CD8-positive, alpha-beta memory T cell (primary cell): ENCODE measurements at regions not wholly inside any gene's neighbourhood (a gene's known extent, or its start where the extent isn't known, plus 50 kb on each side); places are given as distances from the start of the nearest gene placed in this dataset.

Source experiments
- CTCF ChIA-PET: fragments of 350-600 bp; sonication (Branson Sonifier 250); formaldehyde crosslinking; loops from one replicate; lab custom pipeline; 2021; ENCODE audit warnings: antibody characterized with exemption; lab: Charles Lee
- POLR2A ChIA-PET: fragments of 350-600 bp; sonication (Branson Sonifier 250); formaldehyde crosslinking; loops from one replicate; lab custom pipeline; 2021; ENCODE audit warnings: antibody characterized with exemption; lab: Charles Lee
- DNase-seq, 5 donors: peaks; one replicate each; pipeline versions ENCODE4 v3.0.0 to v3.0.0-alpha.2; 2020 to 2022; ENCODE audit warnings: mixed read lengths in 1 of 5
- H3K27ac ChIP-seq: one replicate; pipeline ENCODE4 v1.7.0; 2013; ENCODE audit warnings: low read depth, mild to moderate bottlenecking, low read length, moderate library complexity
- H3K27me3 ChIP-seq: 2 replicates; pipeline ENCODE4 v1.7.0; 2013; ENCODE audit warnings: low read length, mild to moderate bottlenecking; ENCODE audit not compliant: insufficient read depth, poor library complexity, severe bottlenecking
- H3K36me3 ChIP-seq: 2 replicates; pipeline ENCODE4 v1.7.0; 2013; ENCODE audit warnings: mild to moderate bottlenecking, low read length, moderate library complexity; ENCODE audit not compliant: insufficient read depth
- H3K4me1 ChIP-seq: 2 replicates; pipeline ENCODE4 v1.7.0; 2013; ENCODE audit warnings: mild to moderate bottlenecking, low read length, moderate library complexity; ENCODE audit not compliant: insufficient read depth
- H3K4me3 ChIP-seq: 2 replicates; pipeline ENCODE4 v1.7.0; 2013; ENCODE audit warnings: mild to moderate bottlenecking, low read length
- H3K9me3 ChIP-seq: 2 replicates; pipeline ENCODE4 v1.7.0; 2013; ENCODE audit warnings: mild to moderate bottlenecking, low read length
- H3K27ac Mint-ChIP-seq, 8 donors: one replicate each; pipeline ENCODE4 v1.8.0; 2020 to 2021; ENCODE audit warnings: mixed read lengths in 8 of 8, mild to moderate bottlenecking in 6 of 8, inconsistent platforms in 3 of 8, moderate library complexity in 3 of 8
- H3K27me3 Mint-ChIP-seq, 2 donors: one replicate each; pipeline ENCODE4 v1.8.0; 2020 to 2021; ENCODE audit warnings: mixed read lengths in 2 of 2, mild to moderate bottlenecking in 1 of 2, moderate library complexity in 1 of 2
- H3K36me3 Mint-ChIP-seq, 3 donors: one replicate each; pipeline ENCODE4 v1.8.0; 2020 to 2021; ENCODE audit warnings: mixed read lengths in 3 of 3, inconsistent platforms in 1 of 3, mild to moderate bottlenecking in 1 of 3
- H3K4me1 Mint-ChIP-seq, 3 donors: one replicate each; pipeline ENCODE4 v1.8.0; 2020 to 2021; ENCODE audit warnings: mixed read lengths in 3 of 3, inconsistent platforms in 1 of 3, mild to moderate bottlenecking in 1 of 3
- H3K4me3 Mint-ChIP-seq, 7 donors: one replicate each; pipeline ENCODE4 v1.8.0; 2020 to 2021; ENCODE audit warnings: mixed read lengths in 7 of 7, mild to moderate bottlenecking in 6 of 7, moderate library complexity in 4 of 7, inconsistent platforms in 2 of 7
- H3K9me3 Mint-ChIP-seq, 5 donors: one replicate each; pipeline ENCODE4 v1.8.0; 2020 to 2022; ENCODE audit warnings: mixed read lengths in 5 of 5, mild to moderate bottlenecking in 3 of 5, moderate library complexity in 2 of 5, inconsistent platforms in 1 of 5

- Mint-ChIP-seq H3K36me3 (no peaks in the 10 kb centered on the region), H3K4me1 (no peaks in the 10 kb centered on the region), H3K27me3 (no peaks in the 10 kb centered on the region), H3K9me3 (peaks cover 0 to 10% (median 2%) of the 10 kb centered on the region in 5 donors), H3K4me3 (no peak overlapping the region), H3K27ac (no peak overlapping the region)
- no peaks in the 10 kb centered on the region for H3K9me3 ChIP-seq
- DNase-seq, result no peak
- H3K36me3 ChIP-seq, result no peaks in the 10 kb centered on the region
- POLR2A ChIA-PET, result no interaction called here
- H3K4me3 ChIP-seq, result no peak overlapping the region
- CTCF ChIA-PET, result no interaction called here
- H3K4me1 ChIP-seq, result no peaks in the 10 kb centered on the region
- H3K27ac ChIP-seq, result no peak overlapping the region
- H3K27me3 ChIP-seq, result no peaks in the 10 kb centered on the region
These were observed 778.3 kb downstream of the PRELID2 start for GRCh38 chr5:145056800-145057199.

GRCh38 chr5:145050181-145050580, 785.0 kb downstream of the PRELID2 start:
- no peak overlapping the region for H3K27ac Mint-ChIP-seq
- H3K36me3 ChIP-seq, result no peaks in the 10 kb centered on the region
- no peaks in the 10 kb centered on the region for H3K9me3 ChIP-seq
- no peaks in the 10 kb centered on the region for H3K27me3 Mint-ChIP-seq
- no peaks in the 10 kb centered on the region for H3K4me1 Mint-ChIP-seq
- no peak overlapping the region for H3K27ac ChIP-seq
- no peaks in the 10 kb centered on the region for H3K4me1 ChIP-seq
- ChIA-PET CTCF (no interaction called here), POLR2A (no interaction called here)
- H3K9me3 Mint-ChIP-seq, result peaks cover 0 to 20% (median 7%) of the 10 kb centered on the region in 5 donors
- H3K4me3 ChIP-seq, result no peak overlapping the region
- no peaks in the 10 kb centered on the region for H3K36me3 Mint-ChIP-seq
- H3K4me3 Mint-ChIP-seq, result no peak overlapping the region
- DNase-seq, result no peak
- H3K27me3 ChIP-seq, result no peaks in the 10 kb centered on the region

- CTCF ChIA-PET, result no interaction called here
- Mint-ChIP-seq H3K27ac (no peak overlapping the region), H3K27me3 (no peaks in the 10 kb centered on the region), H3K36me3 (no peaks in the 10 kb centered on the region), H3K4me1 (no peaks in the 10 kb centered on the region), H3K9me3 (peaks cover 5 to 23% (median 9%) of the 10 kb centered on the region in 5 donors), H3K4me3 (no peak overlapping the region)
- Histone ChIP-seq H3K9me3 (no peaks in the 10 kb centered on the region), H3K4me3 (no peak overlapping the region), H3K4me1 (no peaks in the 10 kb centered on the region), H3K36me3 (no peaks in the 10 kb centered on the region), H3K27ac (no peak overlapping the region), H3K27me3 (no peaks in the 10 kb centered on the region)
- POLR2A ChIA-PET, result no interaction called here
- DNase-seq, result no peak
These were observed 790.2 kb downstream of the PRELID2 start for GRCh38 chr5:145044970-145045369.

- H3K27me3 Mint-ChIP-seq, result no peaks in the 10 kb centered on the region
- CTCF ChIA-PET, result no interaction called here
- Histone ChIP-seq H3K27ac (no peak overlapping the region), H3K36me3 (no peaks in the 10 kb centered on the region), H3K27me3 (no peaks in the 10 kb centered on the region), H3K9me3 (no peaks in the 10 kb centered on the region), H3K4me3 (no peak overlapping the region), H3K4me1 (no peaks in the 10 kb centered on the region)
- no peaks in the 10 kb centered on the region for H3K4me1 Mint-ChIP-seq
- no peaks in the 10 kb centered on the region for H3K36me3 Mint-ChIP-seq
- no peak overlapping the region for H3K27ac Mint-ChIP-seq
- DNase-seq, result no peak
- no peak overlapping the region for H3K4me3 Mint-ChIP-seq
- H3K9me3 Mint-ChIP-seq, result peaks cover 4 to 21% (median 7%) of the 10 kb centered on the region in 5 donors
- POLR2A ChIA-PET, result no interaction called here
These were observed 806.5 kb downstream of the PRELID2 start for GRCh38 chr5:145028626-145029025.

GRCh38 chr5:145027286-145027685, 807.9 kb downstream of the PRELID2 start:
- DNase-seq, result no peak
- Mint-ChIP-seq H3K27ac (no peak overlapping the region), H3K27me3 (no peaks in the 10 kb centered on the region), H3K9me3 (peaks cover 4 to 24% (median 7%) of the 10 kb centered on the region in 5 donors), H3K36me3 (no peaks in the 10 kb centered on the region), H3K4me3 (no peak overlapping the region), H3K4me1 (no peaks in the 10 kb centered on the region)
- Histone ChIP-seq H3K9me3 (no peaks in the 10 kb centered on the region), H3K27ac (no peak overlapping the region), H3K36me3 (no peaks in the 10 kb centered on the region), H3K4me1 (no peaks in the 10 kb centered on the region), H3K4me3 (no peak overlapping the region), H3K27me3 (no peaks in the 10 kb centered on the region)
- POLR2A ChIA-PET, result no interaction called here
- CTCF ChIA-PET, result no interaction called here

- Mint-ChIP-seq H3K27ac (no peak overlapping the region), H3K4me1 (no peaks in the 10 kb centered on the region), H3K36me3 (no peaks in the 10 kb centered on the region), H3K27me3 (no peaks in the 10 kb centered on the region), H3K4me3 (no peak overlapping the region), H3K9me3 (peaks cover 3 to 19% (median 6%) of the 10 kb centered on the region in 5 donors)
- ChIA-PET POLR2A (no interaction called here), CTCF (no interaction called here)
- no peaks in the 10 kb centered on the region for H3K4me1 ChIP-seq
- H3K27ac ChIP-seq, result no peak overlapping the region
- no peak overlapping the region for H3K4me3 ChIP-seq
- no peaks in the 10 kb centered on the region for H3K36me3 ChIP-seq
- no peak for DNase-seq
- no peaks in the 10 kb centered on the region for H3K9me3 ChIP-seq
- no peaks in the 10 kb centered on the region for H3K27me3 ChIP-seq
These were observed 809.4 kb downstream of the PRELID2 start for GRCh38 chr5:145025775-145026174.

- ChIA-PET POLR2A (no interaction called here), CTCF (no interaction called here)
These were observed 820.0 kb downstream of the PRELID2 start for GRCh38 chr5:145015146-145015545.

GRCh38 chr5:145014109-145014508, 821.0 kb downstream of the PRELID2 start:
- H3K27ac ChIP-seq, result no peak overlapping the region
- no peaks in the 10 kb centered on the region for H3K4me1 ChIP-seq
- Mint-ChIP-seq H3K36me3 (no peaks in the 10 kb centered on the region), H3K4me1 (no peaks in the 10 kb centered on the region), H3K4me3 (no peak overlapping the region), H3K27me3 (no peaks in the 10 kb centered on the region), H3K9me3 (peaks cover 0 to 17% (median 3%) of the 10 kb centered on the region in 5 donors), H3K27ac (no peak overlapping the region)
- no peak overlapping the region for H3K4me3 ChIP-seq
- ChIA-PET POLR2A (no interaction called here), CTCF (no interaction called here)
- H3K9me3 ChIP-seq, result no peaks in the 10 kb centered on the region
- no peaks in the 10 kb centered on the region for H3K36me3 ChIP-seq
- no peak for DNase-seq
- no peaks in the 10 kb centered on the region for H3K27me3 ChIP-seq

More at GRCh38 chr5:145015146-145015545, 820.0 kb downstream of the PRELID2 start:
- H3K4me1 ChIP-seq, result no peaks in the 10 kb centered on the region
- no peak overlapping the region for H3K27ac ChIP-seq
- Mint-ChIP-seq H3K4me3 (no peak overlapping the region), H3K27me3 (no peaks in the 10 kb centered on the region), H3K4me1 (no peaks in the 10 kb centered on the region), H3K36me3 (no peaks in the 10 kb centered on the region), H3K9me3 (peaks cover 0 to 9% (median 0%) of the 10 kb centered on the region in 5 donors), H3K27ac (no peak overlapping the region)
- no peak for DNase-seq
- no peaks in the 10 kb centered on the region for H3K36me3 ChIP-seq
- no peaks in the 10 kb centered on the region for H3K27me3 ChIP-seq
- no peaks in the 10 kb centered on the region for H3K9me3 ChIP-seq
- H3K4me3 ChIP-seq, result no peak overlapping the region

GRCh38 chr5:145010834-145011233, 824.3 kb downstream of the PRELID2 start:
- no peaks in the 10 kb centered on the region for H3K4me1 ChIP-seq
- Mint-ChIP-seq H3K9me3 (peaks cover 0 to 29% (median 6%) of the 10 kb centered on the region in 5 donors), H3K4me3 (no peak overlapping the region), H3K36me3 (no peaks in the 10 kb centered on the region), H3K27me3 (no peaks in the 10 kb centered on the region), H3K27ac (no peak overlapping the region), H3K4me1 (no peaks in the 10 kb centered on the region)
- no peak for DNase-seq
- ChIA-PET CTCF (no interaction called here), POLR2A (no interaction called here)
- no peak overlapping the region for H3K27ac ChIP-seq
- no peak overlapping the region for H3K4me3 ChIP-seq
- no peaks in the 10 kb centered on the region for H3K36me3 ChIP-seq
- no peaks in the 10 kb centered on the region for H3K9me3 ChIP-seq
- no peaks in the 10 kb centered on the region for H3K27me3 ChIP-seq
